ENCODE measurements at regions not wholly inside any gene's neighbourhood (a gene's known extent, or its start where the extent isn't known, plus 50 kb on each side); places are given as distances from the start of the nearest gene placed in this dataset.
A peak's percentile ranks its signal among the peaks of the same experiment; 100 is the strongest.
"Not testable (repeated sequence)": the region's sequence is repeated elsewhere in the genome, so short reads cannot be mapped to it uniquely, and the experiment has no call there.

DNA sequence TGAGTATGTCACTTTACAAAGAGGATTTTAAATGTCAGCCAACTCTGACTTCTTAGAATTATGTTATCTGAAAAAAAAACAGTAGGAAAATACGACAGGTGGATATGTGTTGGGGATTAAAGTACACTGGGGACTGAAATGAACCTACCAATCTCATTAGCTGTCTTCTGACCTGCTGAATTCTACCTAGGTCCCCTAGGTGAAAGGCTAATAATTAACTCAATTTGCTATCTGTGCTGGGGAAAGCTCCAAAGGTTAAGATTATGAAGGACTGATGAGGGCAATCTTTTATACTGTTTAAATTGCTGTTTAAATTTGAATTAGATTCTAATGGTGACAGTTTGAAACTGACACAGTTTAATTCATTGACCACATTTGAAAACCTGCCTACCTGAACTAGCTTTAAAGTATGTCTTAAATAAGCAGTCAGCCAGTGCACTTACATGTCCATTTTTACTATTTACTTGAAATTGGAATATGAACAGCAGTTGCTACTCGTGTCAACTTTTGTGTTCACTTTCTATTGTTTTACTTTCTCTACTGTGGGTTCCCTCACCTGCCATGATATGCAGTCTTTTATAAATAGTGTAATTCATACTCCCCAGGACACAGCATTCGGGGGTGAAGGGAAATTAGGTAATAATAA is 977.3 kb downstream of the C4orf33 start:
- DNase-seq (ENCODE audit: low read depth), result no peak

- DNase-seq (ENCODE audit: low read depth), result no peak
Observed at GRCh38 chr4:130074096-130074495, 978.1 kb downstream of the C4orf33 start.

GRCh38 chr4:130077275-130077674 is 981.3 kb downstream of the C4orf33 start:
- peak; percentile 5 for DNase-seq (ENCODE audit: low read depth)

DNA sequence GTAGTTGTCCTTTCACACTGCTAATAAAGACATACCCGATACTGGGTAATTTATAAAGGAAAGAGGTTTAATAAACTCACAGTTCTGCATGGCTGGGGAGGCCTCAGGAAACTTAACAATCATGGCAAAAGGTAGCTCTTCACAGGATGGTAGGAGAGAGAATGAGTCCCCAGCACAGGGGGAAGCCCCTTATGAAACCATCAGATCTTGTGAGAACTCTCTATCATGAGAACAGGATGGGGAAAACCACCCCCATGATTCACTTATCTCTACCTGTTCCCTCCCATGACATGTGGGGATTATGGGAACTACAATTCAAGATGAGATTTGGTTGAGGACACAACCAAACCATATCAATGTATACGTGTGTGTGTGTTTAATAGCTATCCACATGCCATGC is 983.1 kb downstream of the C4orf33 start:
- not testable (repeated sequence) for DNase-seq (ENCODE audit: low read depth)

- no peak for DNase-seq (ENCODE audit: low read depth)
Observed at GRCh38 chr4:130080872-130081451, 985.0 kb downstream of the C4orf33 start.

DNA sequence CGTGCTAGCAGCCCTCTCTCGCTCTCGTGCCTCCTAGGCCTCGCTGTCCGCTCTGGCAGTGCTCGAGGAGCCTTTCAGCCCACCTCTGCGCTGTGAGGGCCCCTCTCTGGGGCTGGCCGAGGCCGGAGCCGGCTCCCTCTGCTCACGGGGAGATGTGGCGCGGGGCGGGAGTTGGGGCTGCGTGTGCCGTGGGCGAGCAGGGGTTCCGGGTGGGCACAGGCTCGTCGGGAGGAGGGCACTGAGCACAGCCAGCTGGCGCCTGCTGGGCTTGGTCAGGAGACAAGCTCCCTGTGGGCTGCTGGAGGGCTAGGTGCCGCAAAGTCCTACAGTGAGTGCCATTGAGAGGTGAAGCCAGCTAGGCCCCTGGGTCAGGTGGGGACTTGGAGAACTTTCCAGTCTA is 994.5 kb downstream of the C4orf33 start:
- DNase-seq (ENCODE audit: low read depth), result no peak

DNA sequence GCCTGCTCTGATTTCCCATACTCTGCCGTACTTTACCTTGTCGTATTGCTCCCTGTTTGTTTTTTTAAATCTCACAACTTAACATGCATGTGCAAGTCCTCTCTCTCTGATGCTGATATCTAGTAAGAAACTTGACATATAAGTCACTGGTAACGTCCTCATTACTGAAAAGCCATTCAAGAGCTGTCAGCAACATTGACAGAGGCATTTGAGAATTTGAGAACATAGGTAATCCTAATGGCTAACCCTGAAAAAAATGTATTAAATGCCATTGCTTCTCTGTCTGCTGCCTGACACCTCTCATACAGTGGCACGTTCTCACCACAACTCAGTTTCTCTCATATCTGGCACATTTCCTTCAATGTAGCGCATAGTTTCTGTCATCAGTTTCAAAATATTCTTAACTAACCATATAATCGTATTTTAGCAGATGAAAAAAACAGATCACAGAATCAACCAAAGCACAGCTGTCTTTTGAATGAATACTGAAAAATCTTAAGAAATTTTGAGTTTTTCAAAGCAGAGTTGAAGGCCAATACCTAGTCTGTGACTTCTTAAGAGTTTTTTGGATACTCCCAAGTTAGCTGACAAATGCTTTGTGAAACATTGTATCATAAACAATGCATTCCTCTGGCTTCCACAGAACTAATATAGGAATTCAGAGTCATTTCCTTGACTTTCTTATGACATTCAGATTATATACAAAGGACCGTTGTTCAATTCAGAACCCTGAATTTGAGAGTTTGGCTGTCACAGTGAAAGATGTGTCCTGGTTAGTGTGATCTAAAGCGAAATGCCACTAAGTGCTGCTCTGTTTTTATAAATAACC is 996.4 kb downstream of the C4orf33 start:
- no peak for DNase-seq (ENCODE audit: low read depth)

DNA sequence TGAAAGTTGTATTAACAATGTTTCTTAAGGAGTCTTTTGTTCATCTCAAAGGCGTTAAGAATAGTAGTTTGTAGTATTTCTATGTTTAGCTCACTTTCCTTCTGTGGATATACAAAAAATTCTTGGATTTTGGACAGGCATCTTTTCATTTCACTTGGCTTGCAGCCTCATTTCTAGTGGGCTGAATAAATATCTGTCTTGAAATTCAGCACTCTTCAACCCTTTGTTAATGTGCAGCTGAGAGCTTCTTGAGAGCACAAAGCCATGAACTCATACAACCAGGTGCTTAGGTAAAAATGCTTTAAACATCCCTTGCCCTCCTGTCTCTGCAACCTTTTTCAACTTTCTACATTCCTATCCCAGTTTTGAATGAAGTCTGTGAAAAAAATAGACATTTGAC is 1003.2 kb downstream of the C4orf33 start:
- DNase-seq (ENCODE audit: low read depth), result no peak

- no peak for DNase-seq (ENCODE audit: low read depth)
Observed at GRCh38 chr4:130110189-130110588, 1014.2 kb downstream of the C4orf33 start.

- no peak for DNase-seq (ENCODE audit: low read depth)
Observed at GRCh38 chr4:130110770-130111169, 1014.8 kb downstream of the C4orf33 start.

- no peak for DNase-seq (ENCODE audit: low read depth)
Observed at GRCh38 chr4:130124066-130124465, 1028.1 kb downstream of the C4orf33 start.

DNA sequence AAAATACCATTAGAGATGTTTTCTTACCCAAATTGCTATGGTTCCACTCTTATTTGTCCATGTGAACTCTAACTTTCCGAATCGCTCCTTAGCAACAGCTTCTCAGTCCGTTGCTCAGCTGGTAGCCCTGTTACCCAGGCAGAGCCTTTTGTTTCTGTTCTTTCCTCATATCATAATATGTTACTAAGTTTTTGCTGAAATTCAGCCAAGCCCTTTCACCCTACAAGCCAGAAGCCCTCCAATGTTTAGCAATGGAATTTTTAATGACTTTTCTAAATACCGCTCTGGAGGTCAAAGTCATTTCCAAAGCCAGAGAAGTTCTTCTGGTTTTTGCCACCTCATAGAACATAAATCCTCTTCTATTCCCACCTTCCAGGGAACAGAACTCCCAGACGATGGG is 1029.5 kb downstream of the C4orf33 start:
- peak; percentile 10 for DNase-seq (ENCODE audit: low read depth)

GRCh38 chr4:130127297-130127696 is 1031.3 kb downstream of the C4orf33 start:
- no peak for DNase-seq (ENCODE audit: low read depth)

DNA sequence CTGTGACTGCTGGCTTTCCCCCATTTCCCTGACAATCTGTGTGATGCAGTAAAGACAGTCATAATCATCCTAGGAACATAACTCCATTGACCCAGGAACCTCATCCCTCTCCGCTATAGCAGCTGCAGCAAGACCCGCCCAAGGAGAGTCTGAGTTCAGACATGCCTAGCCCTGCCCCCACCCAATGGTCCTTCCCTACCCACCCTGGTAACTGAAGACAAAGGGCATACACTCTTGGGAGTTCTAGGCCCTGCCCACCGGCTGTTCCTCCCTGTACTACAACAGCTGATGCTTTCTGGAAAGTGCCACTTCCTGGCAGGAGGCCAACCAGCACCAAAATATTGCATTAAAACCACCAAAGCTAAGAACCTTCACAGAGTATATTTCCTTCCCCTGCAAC is 1035.6 kb downstream of the C4orf33 start:
- no peak for DNase-seq (ENCODE audit: low read depth)

GRCh38 chr4:130141651-130142050 is 1045.7 kb downstream of the C4orf33 start:
- no peak for DNase-seq (ENCODE audit: low read depth)

- no peak for DNase-seq (ENCODE audit: low read depth)
Observed at GRCh38 chr4:130143656-130144055, 1047.7 kb downstream of the C4orf33 start.

- no peak for DNase-seq (ENCODE audit: low read depth)
Observed at GRCh38 chr4:130146773-130147172, 1050.8 kb downstream of the C4orf33 start.

- DNase-seq (ENCODE audit: low read depth), result no peak
Observed at GRCh38 chr4:130147641-130148040, 1051.7 kb downstream of the C4orf33 start.

- no peak for DNase-seq (ENCODE audit: low read depth)
Observed at GRCh38 chr4:130154901-130155300, 1058.9 kb downstream of the C4orf33 start.

- DNase-seq (ENCODE audit: low read depth), result no peak
Observed at GRCh38 chr4:130163701-130164100, 1067.7 kb downstream of the C4orf33 start.

- DNase-seq (ENCODE audit: low read depth), result no peak
Observed at GRCh38 chr4:130165381-130165780, 1069.4 kb downstream of the C4orf33 start.

- no peak for DNase-seq (ENCODE audit: low read depth)
Observed at GRCh38 chr4:130172156-130172555, 1076.2 kb downstream of the C4orf33 start.

DNA sequence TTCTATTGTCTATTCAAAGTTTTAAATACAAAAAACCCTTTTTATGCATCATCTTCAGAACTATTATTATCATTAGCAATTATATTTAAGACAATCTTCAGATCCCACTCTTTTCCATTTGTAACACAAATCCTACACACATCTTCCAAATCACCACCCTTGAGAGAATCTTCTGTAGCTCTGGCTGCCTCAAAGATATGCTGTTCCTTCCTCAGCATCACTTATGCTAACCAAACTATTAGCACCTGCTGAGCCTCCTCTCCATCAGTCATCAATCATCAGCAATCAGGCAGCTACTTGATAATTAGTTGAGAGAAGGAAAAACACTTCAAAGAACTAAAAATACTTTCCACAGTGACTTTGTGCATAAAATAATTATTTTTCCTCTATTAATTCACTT is 1082.2 kb downstream of the C4orf33 start:
- no peak for DNase-seq (ENCODE audit: low read depth)

All from stromal cell of bone marrow (primary cell).